Psoas muscle (tissue), 7 donors: ENCODE measurements at regions not wholly inside any gene's neighbourhood (a gene's known extent, or its start where the extent isn't known, plus 50 kb on each side); places are given as distances from the start of the nearest gene placed in this dataset.

Experiments used
- ATAC-seq, 4 donors: fragments of 200-7000 bp; cut with Tn5 transposase; one replicate each; pipeline ENCODE4 v1.9.1; 2020; ENCODE audit warnings: moderate library complexity in 3 of 4, mild to moderate bottlenecking in 2 of 4
- DNase-seq, 2 donors: peaks; one replicate each; pipeline ENCODE4 v3.0.0-alpha.2; 2020
- H3K27ac ChIP-seq: fragments of 200-600 bp; one replicate; pipeline ENCODE4 v1.8.0; 2022
- H3K27me3 ChIP-seq, 3 donors: fragments of 200-600 bp in 1 of 3; one replicate each; pipeline versions ENCODE4 v1.6.1 to v1.8.0; 2013 to 2022; ENCODE audit warnings: low read length in 2 of 3, mild to moderate bottlenecking in 2 of 3, moderate library complexity in 1 of 3; ENCODE audit not compliant: insufficient read depth in 3 of 3
- H3K36me3 ChIP-seq, 2 donors: fragments of 200-600 bp in 1 of 2; one replicate each; pipeline versions ENCODE4 v1.6.1 to v1.8.0; 2013 to 2022; ENCODE audit warnings: low read depth in 1 of 2, mild to moderate bottlenecking in 1 of 2, moderate library complexity in 1 of 2; ENCODE audit not compliant: insufficient read depth in 1 of 2
- H3K4me1 ChIP-seq: fragments of 200-600 bp; one replicate; pipeline ENCODE4 v1.8.0; 2022
- H3K4me3 ChIP-seq: fragments of 200-600 bp; one replicate; pipeline ENCODE4 v1.8.0; 2022; ENCODE audit warnings: mild to moderate bottlenecking
- H3K9me3 ChIP-seq: fragments of 200-600 bp; one replicate; pipeline ENCODE4 v1.8.0; 2022
- CTCF ChIP-seq: fragments of 200-600 bp; IDR thresholded peaks from one replicate; pipeline ENCODE4 v1.8.0; 2022; ENCODE audit warnings: antibody characterized with exemption
- WGBS, 3 donors: extraction: QIAGEN DNeasy Blood & Tissue Kit; methylation state at CpG; one replicate each; pipeline versions ENCODE4 v1.1.6 to v1.1.7; 2013; 5-methylcytosine and 5-hydroxymethylcytosine counted together
- intact Hi-C, 2 donors: fragments of 100-400 bp; cut with DNase I; formaldehyde crosslinking; loops; one replicate each; pipeline versions ENCODE4 v1.11.0 to v1.14.2; 2022
- donor health status: healthy with polysubstance abuse.
- donor health status: DM: no; HTN: no; CAD: no; lungs with moderate emphysema.
- donor health status: Bipolar disorder and iron deficiency.
- donor health status: healthy.
- donor health status: DM: yes; HTN: yes; CAD: no.
- donor health status: DM: no; HTN: no; CAD: no.
- donor health status: DM: yes; HTN: yes; CAD: no.

GRCh38 chr1:87196110-87196827 is 132.4 kb upstream of the LMO4 start:
- Histone ChIP-seq H3K27me3 (peaks cover 0 to 10% (median 0%) of the 10 kb centered on the region in 3 donors), H3K36me3 (no peaks in the 10 kb centered on the region), H3K9me3 (no peaks in the 10 kb centered on the region), H3K27ac (no peak overlapping the region), H3K4me1 (no peaks in the 10 kb centered on the region), H3K4me3 (no peak overlapping the region)
- no peak for ATAC-seq
- DNase-seq: no peak
- intact Hi-C loops: no loop called here
- no peak for TF ChIP-seq CTCF
- 32 to 43% (median 41%) methylated on average over 7 of the region's 7 CpGs for WGBS, 3 donors

- Histone ChIP-seq H3K36me3 (no peaks in the 10 kb centered on the region), H3K27me3 (peaks cover 0 to 10% (median 0%) of the 10 kb centered on the region in 3 donors), H3K4me1 (no peaks in the 10 kb centered on the region), H3K27ac (no peak overlapping the region), H3K9me3 (no peaks in the 10 kb centered on the region), H3K4me3 (no peak overlapping the region)
- 40 to 53% (median 48%) methylated on average over 2 of the region's 2 CpGs for WGBS, 3 donors
- ATAC-seq: no peak
- DNase-seq: no peak
- intact Hi-C loops: no loop called here
- no peak for TF ChIP-seq CTCF
Measured at GRCh38 chr1:87197156-87197555, 131.5 kb upstream of the LMO4 start.

DNA sequence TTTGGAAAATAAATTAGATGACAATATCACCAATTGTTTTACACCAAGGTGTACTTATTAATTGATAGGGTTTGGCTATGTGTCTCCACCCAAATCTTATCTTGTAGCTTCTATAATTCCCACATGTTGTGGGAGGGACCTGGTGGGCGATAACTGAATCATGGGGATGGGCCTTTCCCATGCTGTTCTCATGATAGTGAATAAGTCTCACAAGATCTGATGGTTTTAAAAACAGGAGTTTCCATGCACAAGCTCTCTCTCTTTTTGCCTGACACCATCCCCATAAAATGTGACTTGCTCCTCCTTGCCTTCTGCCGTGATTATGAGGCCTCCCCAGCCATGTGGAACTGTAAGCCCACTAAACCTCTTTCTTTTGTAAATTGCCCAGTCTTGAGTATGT is 131.0 kb upstream of the LMO4 start:
- WGBS, 3 donors: 85 to 96% (median 89%) methylated on average over 2 of the region's 2 CpGs
- no peak for TF ChIP-seq CTCF
- Histone ChIP-seq H3K4me1 (no peaks in the 10 kb centered on the region), H3K4me3 (no peak overlapping the region), H3K9me3 (no peaks in the 10 kb centered on the region), H3K36me3 (no peaks in the 10 kb centered on the region), H3K27ac (no peak overlapping the region), H3K27me3 (peaks cover 0 to 10% (median 0%) of the 10 kb centered on the region in 3 donors)
- intact Hi-C loops: no loop called here
- ATAC-seq (no peak), DNase-seq (no peak)

DNA sequence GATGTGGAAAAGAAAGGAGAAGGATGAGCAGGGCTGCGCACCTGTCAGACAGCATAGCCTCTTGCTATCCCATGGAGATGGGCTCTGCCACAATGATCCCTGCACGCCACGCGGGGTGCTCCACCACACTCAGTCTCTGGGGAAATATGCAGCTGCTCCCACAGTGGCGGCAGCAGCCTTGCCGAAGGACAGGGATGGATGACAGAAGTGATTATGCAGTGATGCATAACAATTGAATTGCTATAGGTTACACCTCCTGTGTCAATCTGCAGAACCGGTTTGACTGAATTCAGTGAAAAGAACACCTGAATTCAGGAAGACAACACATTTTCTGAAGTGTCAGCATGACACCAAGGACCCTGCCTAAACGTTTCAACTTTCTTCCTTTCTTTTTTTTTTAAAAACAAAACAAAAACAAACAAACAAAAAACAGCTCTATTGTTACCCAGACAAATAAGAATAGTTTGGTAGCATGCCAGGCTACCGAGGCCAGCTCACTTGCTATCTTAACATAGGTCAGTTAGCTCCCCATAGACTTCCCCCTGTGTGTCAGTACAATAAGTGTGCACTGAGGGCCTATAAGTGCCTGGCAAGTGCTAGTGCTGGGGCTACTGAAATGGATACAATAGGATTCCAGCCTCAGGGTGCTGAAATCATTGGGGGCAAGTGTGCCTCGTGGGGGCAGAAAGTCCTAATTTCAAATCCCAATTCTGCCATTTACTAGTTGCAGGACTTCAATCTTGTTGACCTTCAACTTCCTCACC is 127.6 kb upstream of the LMO4 start:
- Histone ChIP-seq H3K36me3 (no peaks in the 10 kb centered on the region), H3K4me3 (no peak overlapping the region), H3K27me3 (peaks cover 0 to 10% (median 0%) of the 10 kb centered on the region in 3 donors), H3K4me1 (no peaks in the 10 kb centered on the region), H3K27ac (no peak overlapping the region), H3K9me3 (no peaks in the 10 kb centered on the region)
- no peak for DNase-seq
- no peak for ATAC-seq
- no peak for TF ChIP-seq CTCF
- intact Hi-C loops: no loop called here
- WGBS, 3 donors: 61 to 69% (median 66%) methylated on average over 10 of the region's 10 CpGs
